GM19438 (cell line): ENCODE measurements at regions not wholly inside any gene's neighbourhood (a gene's known extent, or its start where the extent isn't known, plus 50 kb on each side); places are given as distances from the start of the nearest gene placed in this dataset.
A peak's percentile ranks its signal among the peaks of the same experiment; 100 is the strongest.
"Not testable (repeated sequence)": the region's sequence is repeated elsewhere in the genome, so short reads cannot be mapped to it uniquely, and the experiment has no call there.

ENCODE experiments used
- ATAC-seq: cut with Tn5 transposase; IDR thresholded peaks from one replicate; pipeline ENCODE4 v1.9.1; 2021; ENCODE audit warnings: low read depth; ENCODE audit not compliant: unreplicated experiment

GRCh38 chr2:182477774-182478173 lies 50.9 kb upstream of the PDE1A start:
- no peak for ATAC-seq

GRCh38 chr2:182481676-182482075 lies 54.8 kb upstream of the PDE1A start:
- ATAC-seq = no peak

- no peak for ATAC-seq
Observed at GRCh38 chr2:182482511-182482910, 55.7 kb upstream of the PDE1A start.

GRCh38 chr2:182496596-182496995 lies 69.8 kb upstream of the PDE1A start:
- no peak for ATAC-seq

- ATAC-seq = no peak
Observed at GRCh38 chr2:182499706-182500470, 73.1 kb upstream of the PDE1A start.

- no peak for ATAC-seq
Observed at GRCh38 chr2:182503886-182504285, 77.0 kb upstream of the PDE1A start.

- no peak for ATAC-seq
Observed at GRCh38 chr2:182504903-182505302, 78.1 kb upstream of the PDE1A start.

- no peak for ATAC-seq
Observed at GRCh38 chr2:182506606-182507005, 79.8 kb upstream of the PDE1A start.

- ATAC-seq = not testable (repeated sequence)
Observed at GRCh38 chr2:182508583-182508982, 81.7 kb upstream of the PDE1A start.

GRCh38 chr2:182509216-182509615 lies 82.4 kb upstream of the PDE1A start:
- no peak for ATAC-seq

- no peak for ATAC-seq
Observed at GRCh38 chr2:182521453-182522404, 94.9 kb upstream of the PDE1A start.

GRCh38 chr2:182522405-182522896 lies 95.6 kb upstream of the PDE1A start:
- no peak for ATAC-seq

- ATAC-seq = no peak
Observed at GRCh38 chr2:182522972-182523473, 96.2 kb upstream of the PDE1A start.

GRCh38 chr2:182530636-182531035 lies 103.8 kb upstream of the PDE1A start:
- ATAC-seq = no peak

- no peak for ATAC-seq
Observed at GRCh38 chr2:182540252-182540651, 113.4 kb upstream of the PDE1A start.

- ATAC-seq = peak; percentile 74
Observed at GRCh38 chr2:182541268-182541667, 114.4 kb upstream of the PDE1A start.

GRCh38 chr2:182542501-182543258 lies 115.8 kb upstream of the PDE1A start:
- ATAC-seq = no peak

- ATAC-seq = no peak
Observed at GRCh38 chr2:182543741-182544525, 117.1 kb upstream of the PDE1A start.

GRCh38 chr2:182545420-182546167 lies 118.8 kb upstream of the PDE1A start:
- peak; percentile 80 for ATAC-seq
